ENCODE measurements at regions not wholly inside any gene's neighbourhood (a gene's known extent, or its start where the extent isn't known, plus 50 kb on each side); places are given as distances from the start of the nearest gene placed in this dataset.

GRCh38 chr2:74048147-74048546, 63.4 kb downstream of the TET3 start:
- Histone ChIP-seq H3K9ac (ENCODE audit: low read length) (no peak overlapping the region), H3K4me1 (ENCODE audit: control insufficient read depth, insufficient read depth, low read length) (no peaks in the 10 kb centered on the region), H3K27me3 (ENCODE audit: control insufficient read depth, insufficient read depth, low read length) (no peaks in the 10 kb centered on the region), H3K36me3 (ENCODE audit: control insufficient read depth, insufficient read depth, low read length) (peaks cover 9% of the 10 kb centered on the region), H3K4me3 (ENCODE audit: low read length) (no peak overlapping the region), H3K27ac (ENCODE audit: low read depth, low read length) (no peak overlapping the region)

GRCh38 chr2:74048843-74049519, 64.3 kb downstream of the TET3 start:
- Histone ChIP-seq H3K27ac (ENCODE audit: low read depth, low read length) (no peak overlapping the region), H3K4me3 (ENCODE audit: low read length) (no peak overlapping the region), H3K36me3 (ENCODE audit: control insufficient read depth, insufficient read depth, low read length) (peaks cover 9% of the 10 kb centered on the region), H3K4me1 (ENCODE audit: control insufficient read depth, insufficient read depth, low read length) (no peaks in the 10 kb centered on the region), H3K27me3 (ENCODE audit: control insufficient read depth, insufficient read depth, low read length) (no peaks in the 10 kb centered on the region), H3K9ac (ENCODE audit: low read length) (no peak overlapping the region)

- Histone ChIP-seq H3K36me3 (ENCODE audit: control insufficient read depth, insufficient read depth, low read length) (peaks cover 9% of the 10 kb centered on the region), H3K27me3 (ENCODE audit: control insufficient read depth, insufficient read depth, low read length) (no peaks in the 10 kb centered on the region), H3K4me1 (ENCODE audit: control insufficient read depth, insufficient read depth, low read length) (no peaks in the 10 kb centered on the region), H3K4me3 (ENCODE audit: low read length) (no peak overlapping the region), H3K27ac (ENCODE audit: low read depth, low read length) (no peak overlapping the region), H3K9ac (ENCODE audit: low read length) (no peak overlapping the region)
Measured at GRCh38 chr2:74050151-74050550, 65.4 kb downstream of the TET3 start.

GRCh38 chr2:74051504-74051903, 66.8 kb downstream of the TET3 start:
- Histone ChIP-seq H3K4me3 (ENCODE audit: low read length) (no peak overlapping the region), H3K36me3 (ENCODE audit: control insufficient read depth, insufficient read depth, low read length) (peaks cover 9% of the 10 kb centered on the region), H3K4me1 (ENCODE audit: control insufficient read depth, insufficient read depth, low read length) (no peaks in the 10 kb centered on the region), H3K27me3 (ENCODE audit: control insufficient read depth, insufficient read depth, low read length) (no peaks in the 10 kb centered on the region), H3K27ac (ENCODE audit: low read depth, low read length) (no peak overlapping the region), H3K9ac (ENCODE audit: low read length) (no peak overlapping the region)

- H3K9ac ChIP-seq (ENCODE audit: low read length), result no peak overlapping the region
- no peak overlapping the region for H3K27ac ChIP-seq (ENCODE audit: low read depth, low read length)
- H3K4me1 ChIP-seq (ENCODE audit: control insufficient read depth, insufficient read depth, low read length), result no peaks in the 10 kb centered on the region
- peaks cover 3% of the 10 kb centered on the region for H3K36me3 ChIP-seq (ENCODE audit: control insufficient read depth, insufficient read depth, low read length)
- H3K4me3 ChIP-seq (ENCODE audit: low read length), result no peak overlapping the region
- H3K27me3 ChIP-seq (ENCODE audit: control insufficient read depth, insufficient read depth, low read length), result no peaks in the 10 kb centered on the region
Measured at GRCh38 chr2:74052732-74053710, 68.3 kb downstream of the TET3 start.

- H3K4me1 ChIP-seq (ENCODE audit: control insufficient read depth, insufficient read depth, low read length), result no peaks in the 10 kb centered on the region
- no peak overlapping the region for H3K27ac ChIP-seq (ENCODE audit: low read depth, low read length)
- no peaks in the 10 kb centered on the region for H3K27me3 ChIP-seq (ENCODE audit: control insufficient read depth, insufficient read depth, low read length)
- H3K9ac ChIP-seq (ENCODE audit: low read length), result no peak overlapping the region
- H3K36me3 ChIP-seq (ENCODE audit: control insufficient read depth, insufficient read depth, low read length), result no peaks in the 10 kb centered on the region
- H3K4me3 ChIP-seq (ENCODE audit: low read length), result no peak overlapping the region
Measured at GRCh38 chr2:74053959-74054715, 69.4 kb downstream of the TET3 start.

GRCh38 chr2:74059137-74059775, 74.5 kb downstream of the TET3 start:
- no peaks in the 10 kb centered on the region for H3K4me1 ChIP-seq (ENCODE audit: control insufficient read depth, insufficient read depth, low read length)
- no peaks in the 10 kb centered on the region for H3K36me3 ChIP-seq (ENCODE audit: control insufficient read depth, insufficient read depth, low read length)
- H3K27ac ChIP-seq (ENCODE audit: low read depth, low read length), result no peak overlapping the region
- H3K9ac ChIP-seq (ENCODE audit: low read length), result no peak overlapping the region
- H3K4me3 ChIP-seq (ENCODE audit: low read length), result no peak overlapping the region
- H3K27me3 ChIP-seq (ENCODE audit: control insufficient read depth, insufficient read depth, low read length), result no peaks in the 10 kb centered on the region

GRCh38 chr2:74063486-74063885, 78.8 kb downstream of the TET3 start:
- Histone ChIP-seq H3K4me1 (ENCODE audit: control insufficient read depth, insufficient read depth, low read length) (peaks cover 5% of the 10 kb centered on the region), H3K36me3 (ENCODE audit: control insufficient read depth, insufficient read depth, low read length) (no peaks in the 10 kb centered on the region), H3K27me3 (ENCODE audit: control insufficient read depth, insufficient read depth, low read length) (no peaks in the 10 kb centered on the region), H3K9ac (ENCODE audit: low read length) (no peak overlapping the region), H3K4me3 (ENCODE audit: low read length) (no peak overlapping the region), H3K27ac (ENCODE audit: low read depth, low read length) (no peak overlapping the region)

GRCh38 chr2:74065456-74065855, 80.7 kb downstream of the TET3 start:
- Histone ChIP-seq H3K36me3 (ENCODE audit: control insufficient read depth, insufficient read depth, low read length) (no peaks in the 10 kb centered on the region), H3K9ac (ENCODE audit: low read length) (no peak overlapping the region), H3K4me3 (ENCODE audit: low read length) (no peak overlapping the region), H3K27ac (ENCODE audit: low read depth, low read length) (no peak overlapping the region), H3K4me1 (ENCODE audit: control insufficient read depth, insufficient read depth, low read length) (peaks cover 5% of the 10 kb centered on the region), H3K27me3 (ENCODE audit: control insufficient read depth, insufficient read depth, low read length) (no peaks in the 10 kb centered on the region)

GRCh38 chr2:74066491-74067203, 81.1 kb downstream of the BOLA3 start:
- H3K36me3 ChIP-seq (ENCODE audit: control insufficient read depth, insufficient read depth, low read length), result no peaks in the 10 kb centered on the region
- no peak overlapping the region for H3K27ac ChIP-seq (ENCODE audit: low read depth, low read length)
- no peak overlapping the region for H3K9ac ChIP-seq (ENCODE audit: low read length)
- H3K4me1 ChIP-seq (ENCODE audit: control insufficient read depth, insufficient read depth, low read length), result peaks cover 5% of the 10 kb centered on the region
- H3K27me3 ChIP-seq (ENCODE audit: control insufficient read depth, insufficient read depth, low read length), result no peaks in the 10 kb centered on the region
- no peak overlapping the region for H3K4me3 ChIP-seq (ENCODE audit: low read length)

GRCh38 chr2:74067221-74067747, 80.4 kb downstream of the BOLA3 start:
- Histone ChIP-seq H3K4me3 (ENCODE audit: low read length) (no peak overlapping the region), H3K27me3 (ENCODE audit: control insufficient read depth, insufficient read depth, low read length) (no peaks in the 10 kb centered on the region), H3K4me1 (ENCODE audit: control insufficient read depth, insufficient read depth, low read length) (peaks cover 5% of the 10 kb centered on the region), H3K36me3 (ENCODE audit: control insufficient read depth, insufficient read depth, low read length) (no peaks in the 10 kb centered on the region), H3K27ac (ENCODE audit: low read depth, low read length) (no peak overlapping the region), H3K9ac (ENCODE audit: low read length) (no peak overlapping the region)
